AG04450 (cell line): ENCODE measurements at regions not wholly inside any gene's neighbourhood (a gene's known extent, or its start where the extent isn't known, plus 50 kb on each side); places are given as distances from the start of the nearest gene placed in this dataset.
"Not testable (repeated sequence)": the region's sequence is repeated elsewhere in the genome, so short reads cannot be mapped to it uniquely, and the experiment has no call there.

Experiments
- CTCF ChIA-PET: fragments of 300-600, 350-600 bp; formaldehyde crosslinking; extraction: SDS; loops from one replicate; lab custom pipeline; 2022; ENCODE audit warnings: antibody characterized with exemption, inconsistent platforms; lab: Charles Lee
- POLR2A ChIA-PET: fragments of 350-600 bp; formaldehyde crosslinking; extraction: SDS; loops from one replicate; lab custom pipeline; 2021; ENCODE audit warnings: antibody characterized with exemption, inconsistent platforms; lab: Yijun Ruan, JAX
- DNase-seq: peaks from one replicate; pipeline ENCODE4 v3.0.0-alpha.2; 2011; ENCODE audit warnings: low read depth, low spot score
- H3K27ac ChIP-seq: one replicate; pipeline ENCODE4 v1.5.1; 2012; ENCODE audit warnings: low read depth, low read length, control low read depth
- H3K27me3 ChIP-seq: one replicate; pipeline ENCODE4 v1.6.0; 2012; ENCODE audit warnings: low read length; ENCODE audit not compliant: control insufficient read depth, insufficient read depth
- H3K4me3 ChIP-seq: 2 replicates; pipeline ENCODE4 v1.5.1; 2011; ENCODE audit warnings: mild to moderate bottlenecking, low read depth, low read length, control low read depth
- H3K9me3 ChIP-seq: 2 replicates; pipeline ENCODE4 v1.5.1; 2012; ENCODE audit warnings: low read length; ENCODE audit not compliant: control insufficient read depth, insufficient read depth
- CTCF ChIP-seq: IDR thresholded peaks from 2 replicates; pipeline ENCODE4 v1.5.1; 2011; ENCODE audit warnings: low read depth, low read length, control low read depth, inconsistent platforms

GRCh38 chr9:86575825-86576525, 221.8 kb upstream of the TUT7 start:
- no peak for DNase-seq
- Histone ChIP-seq H3K9me3 (no peaks in the 10 kb centered on the region), H3K27ac (no peak overlapping the region), H3K4me3 (no peak overlapping the region), H3K27me3 (no peaks in the 10 kb centered on the region)
- CTCF ChIA-PET, result no interaction called here
- POLR2A ChIA-PET, result no interaction called here
- TF ChIP-seq CTCF, result no peak

GRCh38 chr9:86575137-86575536, 220.9 kb upstream of the TUT7 start:
- DNase-seq, result no peak
- CTCF ChIA-PET, result no interaction called here
- POLR2A ChIA-PET, result no interaction called here
- Histone ChIP-seq H3K4me3 (no peak overlapping the region), H3K27me3 (no peaks in the 10 kb centered on the region), H3K9me3 (no peaks in the 10 kb centered on the region), H3K27ac (no peak overlapping the region)
- TF ChIP-seq CTCF, result no peak

GRCh38 chr9:86573886-86574285, 219.7 kb upstream of the TUT7 start:
- H3K9me3 ChIP-seq, result no peaks in the 10 kb centered on the region
- no peak for DNase-seq
- no peak overlapping the region for H3K4me3 ChIP-seq
- no peak for TF ChIP-seq CTCF
- ChIA-PET CTCF (no interaction called here), POLR2A (no interaction called here)
- no peaks in the 10 kb centered on the region for H3K27me3 ChIP-seq
- H3K27ac ChIP-seq, result no peak overlapping the region

- H3K27me3 ChIP-seq, result no peaks in the 10 kb centered on the region
- no peak overlapping the region for H3K4me3 ChIP-seq
- CTCF ChIA-PET, result no interaction called here
- no peak for TF ChIP-seq CTCF
- POLR2A ChIA-PET, result no interaction called here
- H3K9me3 ChIP-seq, result no peaks in the 10 kb centered on the region
- H3K27ac ChIP-seq, result no peak overlapping the region
- DNase-seq, result no peak
Observed at GRCh38 chr9:86572904-86573303, 218.7 kb upstream of the TUT7 start.

GRCh38 chr9:86565603-86566002, 211.4 kb upstream of the TUT7 start:
- H3K27me3 ChIP-seq, H3K27ac ChIP-seq, H3K4me3 ChIP-seq, DNase-seq, CTCF ChIA-PET, POLR2A ChIA-PET, H3K9me3 ChIP-seq: not testable (repeated sequence)

GRCh38 chr9:86563936-86564335, 209.7 kb upstream of the TUT7 start:
- CTCF ChIA-PET, result no interaction called here
- no peak overlapping the region for H3K4me3 ChIP-seq
- H3K27me3 ChIP-seq, result no peaks in the 10 kb centered on the region
- POLR2A ChIA-PET, result no interaction called here
- H3K27ac ChIP-seq, result no peak overlapping the region
- DNase-seq, result no peak
- no peak for TF ChIP-seq CTCF
- no peaks in the 10 kb centered on the region for H3K9me3 ChIP-seq
